ENCODE measurements at regions not wholly inside any gene's neighbourhood (a gene's known extent, or its start where the extent isn't known, plus 50 kb on each side); places are given as distances from the start of the nearest gene placed in this dataset.

- Histone ChIP-seq H3K27ac (replicated peaks) (no peak overlapping the region), H3K4me3 (no peak overlapping the region), H3K9me3 (replicated peaks) (peaks cover 33% of the 10 kb centered on the region), H3K27me3 (ENCODE audit: low read depth) (no peaks in the 10 kb centered on the region), H3K36me3 (no peaks in the 10 kb centered on the region), H3K4me1 (no peaks in the 10 kb centered on the region)
- DNase-seq: no peak
- no peak for TF ChIP-seq CTCF (IDR thresholded peaks at IDR 0.05; ENCODE audit: borderline replicate concordance)
- intact Hi-C loops (cut with micrococcal nuclease): no loop called here
These were observed 1433.5 kb upstream of the ADGRB3 start for GRCh38 chr6:67201563-67201962.

DNA sequence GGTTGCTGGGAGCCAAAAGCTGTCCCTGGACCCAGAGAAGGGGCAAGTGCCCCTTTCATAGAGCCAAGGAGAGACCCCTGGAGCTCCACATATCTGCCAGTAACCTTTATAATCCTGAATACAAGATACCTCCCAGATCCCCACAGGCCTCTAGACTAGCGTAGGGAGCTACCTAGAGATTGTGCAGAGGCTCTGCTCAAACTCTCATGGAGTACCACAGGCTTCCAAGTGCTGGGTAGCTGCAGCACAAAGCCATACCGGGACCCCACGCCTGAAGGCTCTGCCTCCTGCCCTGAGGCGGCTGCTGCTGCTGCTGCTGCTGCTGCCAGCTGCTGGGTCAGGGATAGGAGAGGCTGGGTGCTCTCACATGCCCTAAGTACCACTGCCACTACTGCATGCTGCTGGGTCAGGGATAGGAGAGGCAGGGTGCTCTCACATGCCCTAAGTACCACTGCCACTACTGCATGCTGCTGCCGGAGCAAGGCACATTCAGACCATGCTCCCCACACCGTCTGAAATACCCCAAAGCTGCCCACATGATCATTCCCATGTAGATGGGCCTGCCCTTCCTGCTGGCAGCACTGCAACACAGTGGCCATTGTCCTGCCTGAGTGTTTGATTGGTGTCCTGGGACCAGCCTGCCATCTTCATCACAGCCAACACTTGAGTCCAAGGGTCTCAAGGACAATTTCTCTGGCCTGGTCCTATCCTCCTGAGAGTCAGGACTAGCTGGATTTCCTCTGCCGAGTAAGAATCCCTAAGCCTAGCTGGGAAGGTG lies 1434.3 kb upstream of the ADGRB3 start:
- Histone ChIP-seq H3K27ac (replicated peaks) (no peak overlapping the region), H3K36me3 (no peaks in the 10 kb centered on the region)

DNA sequence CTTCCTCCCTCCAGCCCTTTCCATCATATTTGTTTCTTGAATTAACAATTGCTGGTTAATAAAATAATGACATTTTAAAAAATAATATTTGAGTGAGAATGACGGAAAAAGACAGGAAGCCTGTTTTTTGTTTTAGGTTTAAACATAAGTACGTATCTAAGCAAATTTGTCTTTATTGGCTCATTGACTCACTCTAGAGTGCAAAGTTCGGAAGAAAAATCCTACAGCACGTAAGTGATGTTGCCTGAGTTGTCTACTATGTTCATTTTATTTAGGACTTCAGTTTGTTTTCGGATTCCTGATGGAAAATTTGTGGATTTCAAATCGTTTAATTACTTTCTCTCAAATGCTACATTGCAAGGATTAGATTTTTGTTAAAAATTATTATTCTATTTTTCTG lies 1435.7 kb upstream of the ADGRB3 start:
- intact Hi-C loops (cut with micrococcal nuclease): no loop called here

More for the DNA sequence above, 1434.3 kb upstream of the ADGRB3 start:
- H3K4me1 ChIP-seq: no peaks in the 10 kb centered on the region
- no peak overlapping the region for H3K4me3 ChIP-seq
- TF ChIP-seq CTCF (IDR thresholded peaks at IDR 0.05; ENCODE audit: borderline replicate concordance): no peak
- no peaks in the 10 kb centered on the region for H3K27me3 ChIP-seq (ENCODE audit: low read depth)
- H3K9me3 ChIP-seq (replicated peaks): peaks cover 28% of the 10 kb centered on the region
- intact Hi-C loops (cut with micrococcal nuclease): no loop called here
- no peak for DNase-seq

GRCh38 chr6:67190733-67191132 lies 1444.3 kb upstream of the ADGRB3 start:
- H3K4me1 ChIP-seq: no peaks in the 10 kb centered on the region
- no peaks in the 10 kb centered on the region for H3K27me3 ChIP-seq (ENCODE audit: low read depth)
- no peaks in the 10 kb centered on the region for H3K36me3 ChIP-seq
- TF ChIP-seq CTCF (IDR thresholded peaks at IDR 0.05; ENCODE audit: borderline replicate concordance): no peak
- no peak overlapping the region for H3K27ac ChIP-seq (replicated peaks)
- intact Hi-C loops (cut with micrococcal nuclease): no loop called here
- no peak for DNase-seq
- H3K9me3 ChIP-seq (replicated peaks): peaks cover 28% of the 10 kb centered on the region
- no peak overlapping the region for H3K4me3 ChIP-seq

More for the DNA sequence above, 1435.7 kb upstream of the ADGRB3 start:
- DNase-seq: no peak
- Histone ChIP-seq H3K4me3 (no peak overlapping the region), H3K36me3 (no peaks in the 10 kb centered on the region), H3K27ac (replicated peaks) (no peak overlapping the region), H3K9me3 (replicated peaks) (peaks cover 30% of the 10 kb centered on the region), H3K27me3 (ENCODE audit: low read depth) (no peaks in the 10 kb centered on the region), H3K4me1 (no peaks in the 10 kb centered on the region)
- no peak for TF ChIP-seq CTCF (IDR thresholded peaks at IDR 0.05; ENCODE audit: borderline replicate concordance)

DNA sequence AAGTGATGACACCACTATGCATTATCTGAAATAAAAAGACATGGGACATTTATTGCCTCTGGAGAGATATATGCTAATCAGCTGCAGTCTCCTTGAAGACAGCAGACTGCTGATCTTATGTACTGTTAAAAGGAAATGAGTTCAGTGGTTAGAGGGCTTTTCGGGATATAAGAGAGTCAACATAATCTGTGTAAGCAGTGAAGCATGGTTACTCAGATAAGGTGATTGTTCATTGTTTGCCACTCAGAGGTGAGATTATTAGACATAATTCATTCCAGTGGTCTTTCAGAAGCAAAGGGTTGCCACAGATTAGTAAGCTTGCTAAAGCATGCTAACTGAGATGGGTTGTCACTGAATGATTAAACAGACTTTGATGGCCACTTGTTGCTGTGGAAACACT lies 1450.7 kb upstream of the ADGRB3 start:
- intact Hi-C loops (cut with micrococcal nuclease): no loop called here

More for the DNA sequence above, 1450.7 kb upstream of the ADGRB3 start:
- H3K9me3 ChIP-seq (replicated peaks): no peaks in the 10 kb centered on the region
- no peak overlapping the region for H3K4me3 ChIP-seq
- no peaks in the 10 kb centered on the region for H3K4me1 ChIP-seq
- no peak overlapping the region for H3K27ac ChIP-seq (replicated peaks)
- no peak for TF ChIP-seq CTCF (IDR thresholded peaks at IDR 0.05; ENCODE audit: borderline replicate concordance)
- DNase-seq: no peak
- no peaks in the 10 kb centered on the region for H3K27me3 ChIP-seq (ENCODE audit: low read depth)
- H3K36me3 ChIP-seq: no peaks in the 10 kb centered on the region

All from left ventricle myocardium inferior (tissue), 1 donor.